GM18867 (cell line): ENCODE measurements at regions not wholly inside any gene's neighbourhood (a gene's known extent, or its start where the extent isn't known, plus 50 kb on each side); places are given as distances from the start of the nearest gene placed in this dataset.

Experiments
- ATAC-seq: cut with Tn5 transposase; IDR thresholded peaks from one replicate; pipeline ENCODE4 v1.9.1; 2021; ENCODE audit warnings: mild to moderate bottlenecking, moderate library complexity; ENCODE audit not compliant: unreplicated experiment

DNA sequence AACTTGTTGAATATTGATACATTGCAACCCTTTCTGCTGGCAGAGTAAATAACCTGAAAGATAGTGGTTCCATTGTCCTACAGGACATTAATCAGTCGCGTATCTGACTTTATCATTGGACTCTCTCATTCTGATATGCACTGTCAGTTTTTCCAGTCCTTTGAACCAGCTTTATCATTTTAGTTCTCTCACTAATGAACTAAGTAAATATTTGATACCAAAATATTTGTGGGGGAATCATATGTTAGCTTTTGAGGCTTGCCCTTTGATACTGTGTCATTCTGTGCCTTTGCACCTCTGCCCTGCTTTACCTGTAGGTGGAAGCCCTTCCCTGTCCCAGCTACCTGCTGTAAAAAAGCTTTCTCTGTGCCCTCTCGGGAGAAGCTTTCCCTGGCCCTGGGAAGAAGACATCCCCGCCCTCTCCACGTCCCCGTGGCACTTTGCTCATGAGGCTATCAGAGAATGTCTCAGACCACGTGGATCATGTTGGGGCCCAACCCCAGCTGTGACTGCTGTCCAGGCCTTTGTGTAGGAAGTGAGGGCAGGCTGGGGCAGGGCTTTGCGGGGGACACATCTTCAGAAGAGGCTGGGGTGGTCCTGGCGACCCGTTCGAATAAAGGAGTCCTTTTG lies 117.8 kb upstream of the NXT1 start:
- ATAC-seq, result no peak

GRCh38 chr20:23232219-23232581 lies 118.4 kb upstream of the NXT1 start:
- ATAC-seq, result no peak

DNA sequence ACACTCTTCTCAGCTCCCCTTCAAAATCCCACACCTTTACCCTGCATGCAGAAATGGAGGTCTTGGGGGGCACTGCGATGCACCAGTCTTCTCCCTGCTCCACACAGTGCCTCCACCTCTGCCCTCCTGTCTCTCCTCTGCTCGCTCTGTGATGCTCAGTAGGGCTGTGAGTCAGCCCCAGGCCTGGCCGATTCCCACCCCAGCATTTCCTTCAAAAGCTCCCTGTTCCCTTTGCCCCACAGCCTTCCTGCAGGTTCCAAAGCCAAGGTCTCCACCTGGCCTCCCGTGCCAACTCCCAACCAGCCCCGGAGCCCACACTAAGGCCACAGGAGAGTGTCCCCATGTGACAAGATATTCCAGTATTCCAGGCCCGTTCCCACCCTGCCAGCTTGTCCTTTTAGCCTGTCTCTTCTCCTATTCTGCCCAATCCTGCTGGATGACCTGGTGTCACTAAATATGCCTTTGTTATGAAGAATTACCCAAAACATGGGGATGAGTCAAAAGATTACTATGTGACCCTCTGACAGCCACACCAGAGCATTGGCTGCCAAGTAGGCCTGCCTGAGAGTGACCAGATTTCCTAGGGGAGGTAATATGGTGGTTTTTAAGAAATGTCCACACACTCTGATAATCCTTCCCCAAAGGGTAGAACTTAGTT lies 118.9 kb upstream of the NXT1 start:
- no peak for ATAC-seq

GRCh38 chr20:23230766-23231385 lies 119.7 kb upstream of the NXT1 start:
- ATAC-seq, result no peak

- ATAC-seq, result no peak
These were observed 120.6 kb upstream of the NXT1 start for GRCh38 chr20:23229989-23230388.

- ATAC-seq, result no peak
These were observed 121.7 kb upstream of the NXT1 start for GRCh38 chr20:23228912-23229311.

GRCh38 chr20:23227976-23228375 lies 122.6 kb upstream of the NXT1 start:
- ATAC-seq, result no peak

- no peak for ATAC-seq
These were observed 123.3 kb upstream of the NXT1 start for GRCh38 chr20:23227274-23227673.

DNA sequence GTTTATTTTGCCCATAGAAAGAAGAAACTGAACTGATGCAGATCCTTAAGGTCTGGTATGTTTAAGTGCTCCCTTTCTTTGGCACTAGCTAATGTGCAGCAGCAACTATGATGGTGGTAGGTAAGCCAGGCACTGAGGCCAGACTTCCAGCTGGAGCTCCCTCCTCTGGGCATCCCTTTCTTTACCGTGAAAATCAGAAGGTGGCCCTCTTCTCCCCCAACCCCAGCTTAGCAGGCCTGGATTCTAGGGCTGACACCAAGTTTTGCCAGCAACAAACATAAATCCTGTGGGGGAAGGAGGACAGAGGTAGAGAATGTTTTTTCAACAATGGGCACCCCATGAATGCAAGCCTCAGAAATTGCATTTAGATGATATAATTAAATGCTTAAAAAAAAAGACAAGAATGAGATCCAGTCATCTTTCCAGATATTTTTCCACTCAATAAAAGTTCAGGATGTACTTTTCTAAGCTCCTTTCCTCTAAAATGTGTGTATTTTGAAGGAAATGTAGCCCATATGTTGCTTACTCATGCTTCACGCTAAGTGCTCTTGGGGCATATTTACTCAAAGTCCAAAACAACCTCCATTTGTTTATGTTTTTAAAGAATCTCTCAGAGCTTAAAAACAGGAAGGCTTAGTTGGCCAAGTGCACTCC lies 123.9 kb upstream of the NXT1 start:
- ATAC-seq, result no peak

DNA sequence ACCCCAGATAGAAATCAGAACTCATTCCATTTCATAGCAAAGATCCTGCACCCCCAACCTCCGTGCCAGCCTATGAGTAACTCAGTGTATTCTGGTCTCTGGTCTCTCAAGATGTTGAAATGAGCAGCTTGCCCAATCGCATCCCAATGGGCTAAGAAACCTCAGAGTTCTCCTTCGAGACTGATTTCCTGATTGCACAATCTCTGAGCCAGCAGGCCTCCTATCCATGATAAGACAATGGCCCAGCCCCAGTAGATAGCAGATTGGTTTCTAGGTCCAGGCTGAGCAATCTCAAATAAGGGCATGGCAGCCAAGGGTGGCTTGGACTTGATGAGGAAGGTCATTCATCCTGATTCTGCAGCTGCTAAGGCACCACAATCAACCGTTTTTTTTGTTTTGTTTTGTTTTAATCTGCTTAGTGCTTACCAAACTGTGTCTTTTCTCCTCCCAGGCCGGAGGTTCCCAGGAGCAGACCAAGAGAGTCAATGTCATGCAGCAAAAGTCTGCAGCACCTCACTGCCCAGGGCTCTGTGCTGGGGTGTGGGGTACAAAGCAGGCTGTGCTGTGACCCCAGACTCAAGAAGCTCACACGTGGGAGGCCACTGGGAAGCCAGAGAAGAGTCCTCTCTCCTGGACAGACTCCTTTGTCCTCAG lies 125.1 kb upstream of the NXT1 start:
- no peak for ATAC-seq

- ATAC-seq, result no peak
These were observed 125.8 kb upstream of the NXT1 start for GRCh38 chr20:23224806-23225205.

DNA sequence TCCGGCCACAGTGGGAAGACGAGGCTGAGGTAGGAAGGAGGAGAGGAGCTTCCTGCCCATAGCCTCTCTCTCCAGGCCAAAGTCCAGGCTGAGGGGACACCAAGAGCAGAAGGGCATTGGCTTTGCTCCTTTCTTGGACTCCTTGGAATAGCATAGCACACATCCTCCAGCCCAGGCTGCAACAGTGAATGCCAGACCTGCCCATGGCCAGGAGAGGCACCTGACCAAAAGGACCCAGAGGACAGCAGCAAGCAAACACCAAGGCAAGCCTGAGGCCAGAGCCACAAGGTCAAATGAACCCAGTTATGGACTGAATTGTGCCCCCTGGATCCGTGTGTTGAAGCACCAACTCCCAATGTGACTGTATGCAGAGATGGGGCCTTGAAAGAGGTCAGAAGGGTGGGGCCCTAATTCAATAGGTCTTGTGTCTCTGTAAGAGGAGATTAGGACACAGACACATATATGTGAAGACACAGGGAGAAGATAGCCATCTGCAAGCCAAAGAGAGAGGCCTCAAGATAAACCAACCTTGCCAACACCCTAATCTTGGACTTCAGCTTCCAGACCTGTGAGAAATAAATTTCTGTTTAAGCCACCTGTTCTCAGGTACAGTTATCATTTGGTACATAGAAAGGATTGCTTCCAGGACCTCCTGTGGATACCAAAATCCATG lies 126.5 kb upstream of the NXT1 start:
- ATAC-seq, result no peak

DNA sequence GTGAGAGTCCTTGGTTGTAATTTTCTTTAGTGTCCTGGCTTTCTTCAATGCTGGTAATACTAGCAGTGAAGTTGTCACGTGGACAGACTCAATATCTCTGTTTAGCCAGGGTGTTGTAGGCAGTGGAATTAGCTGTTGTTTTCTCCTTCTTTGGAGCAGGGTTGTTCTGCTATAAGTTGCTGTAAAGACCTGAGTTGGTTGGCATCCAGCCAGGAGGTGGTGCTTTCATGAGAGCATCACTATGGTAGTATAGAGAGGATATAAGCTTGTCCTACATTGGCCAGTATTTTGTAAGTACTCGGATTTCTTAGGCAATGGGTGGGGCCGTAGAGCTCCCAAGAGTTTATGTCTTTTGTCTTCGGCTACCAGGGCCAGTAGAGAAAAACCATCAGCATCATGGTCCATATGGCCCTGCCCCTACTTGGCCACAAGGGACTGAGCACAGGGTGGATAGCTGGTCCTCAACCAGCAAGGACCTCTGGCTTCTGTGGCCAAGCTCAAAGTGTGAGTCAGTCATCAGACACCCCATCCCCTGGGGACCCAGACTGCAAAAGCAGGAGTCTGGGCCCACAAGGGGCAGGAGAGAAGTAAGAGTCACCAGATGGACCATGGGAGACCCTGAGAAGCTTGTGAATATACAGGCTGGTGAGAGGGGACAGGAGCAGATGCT lies 127.9 kb upstream of the NXT1 start:
- no peak for ATAC-seq

- ATAC-seq, result no peak
These were observed 130.9 kb upstream of the CD93 start for GRCh38 chr20:23217023-23217422.

DNA sequence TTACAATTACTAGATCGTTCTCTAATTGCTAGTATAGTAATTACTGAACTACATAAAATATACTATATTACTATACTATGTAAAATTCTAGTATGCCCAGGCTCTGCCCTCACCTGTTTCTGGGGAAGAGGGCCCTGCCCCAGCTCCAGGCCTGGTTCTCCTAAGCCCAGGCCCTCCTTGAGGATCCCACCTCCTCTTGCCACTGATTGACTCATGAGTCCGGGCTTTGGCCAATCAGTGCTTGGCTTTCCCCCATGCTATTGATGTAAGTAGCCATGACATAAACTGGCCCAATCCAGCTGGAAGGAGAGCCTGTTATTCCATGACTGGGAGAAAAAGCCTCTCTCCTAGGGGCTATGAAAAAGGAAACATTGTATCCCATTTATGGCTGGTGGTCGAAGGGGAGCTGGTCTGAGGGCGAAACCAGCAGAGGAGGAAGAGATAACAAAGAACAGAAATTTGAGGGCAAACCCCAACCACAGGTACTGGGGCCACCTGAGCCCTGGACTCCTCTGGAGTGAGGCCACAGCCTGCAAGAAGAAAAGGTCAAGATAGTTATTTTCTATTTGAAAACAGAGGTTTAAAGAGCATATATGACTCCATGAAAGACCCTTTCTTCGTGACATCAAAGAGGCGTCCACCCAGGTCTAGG lies 129.3 kb upstream of the CD93 start:
- ATAC-seq, result no peak

DNA sequence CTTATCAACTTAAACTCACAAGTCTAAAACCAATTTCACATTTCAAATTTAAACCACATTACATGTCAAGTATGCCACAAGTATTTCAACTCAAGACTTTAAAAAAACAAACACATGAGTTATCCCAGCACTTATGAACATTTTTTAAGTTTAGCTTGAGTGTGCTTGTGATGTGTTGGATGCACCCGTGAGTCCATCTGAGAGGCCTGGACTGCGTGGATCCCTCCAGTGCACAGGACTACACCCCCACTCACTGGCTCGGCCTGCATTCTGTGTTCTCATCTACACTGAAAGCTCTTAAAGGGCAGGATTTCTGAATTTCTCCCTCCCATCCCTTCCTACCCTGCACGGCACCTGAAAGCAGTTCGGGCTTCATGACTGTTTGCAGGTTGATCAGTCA lies 128.8 kb upstream of the CD93 start:
- ATAC-seq, result no peak

- ATAC-seq, result no peak
These were observed 126.4 kb upstream of the CD93 start for GRCh38 chr20:23212464-23212995.

- no peak for ATAC-seq
These were observed 125.9 kb upstream of the CD93 start for GRCh38 chr20:23212011-23212410.

- ATAC-seq, result no peak
These were observed 125.0 kb upstream of the CD93 start for GRCh38 chr20:23211164-23211563.
